ENCODE measurements at regions not wholly inside any gene's neighbourhood (a gene's known extent, or its start where the extent isn't known, plus 50 kb on each side); places are given as distances from the start of the nearest gene placed in this dataset.

DNA sequence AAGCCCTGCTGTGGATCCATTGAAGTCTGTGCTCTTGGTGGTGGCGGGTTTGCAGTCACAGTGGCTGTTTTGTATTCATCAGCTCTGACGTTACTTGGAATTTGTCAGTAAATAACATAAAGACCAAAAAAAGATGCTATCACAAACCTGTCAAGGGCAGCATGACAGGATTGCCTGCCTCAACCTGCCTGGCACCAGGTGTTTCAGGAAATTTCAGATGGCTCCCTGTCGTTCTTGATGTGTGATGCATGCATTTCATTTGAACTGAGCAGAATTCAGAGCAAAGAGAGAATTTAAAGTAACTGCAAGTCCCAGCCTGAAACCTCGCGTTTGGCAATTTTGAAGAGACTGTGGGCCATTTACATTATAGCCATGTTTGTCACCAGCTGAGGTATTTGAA is 50.3 kb upstream of the EPC2 start:
- intact Hi-C loops (cut with micrococcal nuclease): no loop called here
- Histone ChIP-seq H3K9me3 (replicated peaks; ENCODE audit: control insufficient read depth, insufficient read depth, low read length) (no peaks in the 10 kb centered on the region), H4K20me1 (replicated peaks; ENCODE audit: control insufficient read depth, extremely low read depth, insufficient read depth, low read length) (no peaks in the 10 kb centered on the region), H3K9ac (replicated peaks; ENCODE audit: extremely low read depth, insufficient read depth, low read length) (no peak overlapping the region), H3K36me3 (ENCODE audit: control insufficient read depth in 2 of 2, extremely low read depth in 1 of 2, insufficient read depth in 2 of 2, low read length in 2 of 2) (no peaks in the 10 kb centered on the region), H3K4me1 (ENCODE audit: control insufficient read depth, extremely low read depth, insufficient read depth, low read length) (no peaks in the 10 kb centered on the region), H2AFZ (ENCODE audit: low read depth, low read length) (no peak overlapping the region), H3K9me1 (replicated peaks; ENCODE audit: control insufficient read depth, extremely low read depth, insufficient read depth, low read length) (no peaks in the 10 kb centered on the region), H3K79me2 (ENCODE audit: control insufficient read depth, insufficient read depth, low read length) (no peaks in the 10 kb centered on the region), H3K4me2 (ENCODE audit: insufficient read depth, low read length) (no peak overlapping the region), H3K27ac (ENCODE audit: insufficient read depth, low read depth, low read length) (no peak overlapping the region), H3K27me3 (ENCODE audit: control insufficient read depth in 2 of 2, insufficient read depth in 2 of 2, low read length in 2 of 2) (peaks cover 2 to 3% of the 10 kb centered on the region in 2 experiments), H3K4me3 (replicated peaks in 1 of 3; ENCODE audit: insufficient read depth in 1 of 3, low read depth in 1 of 3, low read length in 3 of 3) (no peak overlapping the region)
- dilution Hi-C loops (cut with MboI; ENCODE audit: extremely low pct_ligation_motif_present, low sequenced_read_pairs): no loop called here
- ChIA-PET CTCF (no interaction called here), POLR2A (interaction anchor here (1.1 kb wide), 1 partner anchor 49 kb away, joined by 6 read pairs; no protein-coding TSS in a partner anchor)
- FAIRE-seq (no peak), DNase-seq (ENCODE audit: low read depth, low spot score) (no peak)
- no TSS peak for BruUV-seq (replicated peaks)
- no peak for TF ChIP-seq FOS (IDR thresholded peaks at IDR 0.05; ENCODE audit: borderline replicate concordance, insufficient read depth, low read length)
- no peak for TF ChIP-seq JUN (IDR thresholded peaks at IDR 0.05; ENCODE audit: borderline replicate concordance, insufficient read depth, insufficient read length, low read depth)
- no peak for TF ChIP-seq EZH2 (IDR thresholded peaks at IDR 0.05; ENCODE audit: borderline replicate concordance, low read depth, low read length, severe bottlenecking)
- no peak for TF ChIP-seq CTCF (IDR thresholded peaks at IDR 0.05; ENCODE audit: extremely low read depth in 1 of 2, insufficient read depth in 1 of 2, low read depth in 1 of 2, low read length in 2 of 2)
